CD1c-positive myeloid dendritic cell (primary cell): ENCODE measurements at regions not wholly inside any gene's neighbourhood (a gene's known extent, or its start where the extent isn't known, plus 50 kb on each side); places are given as distances from the start of the nearest gene placed in this dataset.

ENCODE experiments used
- DNase-seq: peaks from one replicate; pipeline ENCODE4 v3.0.0-alpha.2; 2016; ENCODE audit errors: extremely low spot score

- DNase-seq, result no peak
These were observed 866.0 kb upstream of the TMEM132C start for GRCh38 chr12:127401005-127401404.

GRCh38 chr12:127401536-127401935 lies 865.4 kb upstream of the TMEM132C start:
- no peak for DNase-seq

- no peak for DNase-seq
These were observed 855.6 kb upstream of the TMEM132C start for GRCh38 chr12:127411166-127411915.

GRCh38 chr12:127411981-127412380 lies 855.0 kb upstream of the TMEM132C start:
- DNase-seq, result no peak

GRCh38 chr12:127412866-127413265 lies 854.1 kb upstream of the TMEM132C start:
- DNase-seq, result no peak

GRCh38 chr12:127414186-127414585 lies 852.8 kb upstream of the TMEM132C start:
- DNase-seq, result no peak

GRCh38 chr12:127414636-127415035 lies 852.3 kb upstream of the TMEM132C start:
- DNase-seq, result no peak

- DNase-seq, result no peak
These were observed 850.2 kb upstream of the TMEM132C start for GRCh38 chr12:127416796-127417195.

GRCh38 chr12:127419111-127419510 lies 847.9 kb upstream of the TMEM132C start:
- no peak for DNase-seq

GRCh38 chr12:127421614-127422013 lies 845.4 kb upstream of the TMEM132C start:
- no peak for DNase-seq

GRCh38 chr12:127422935-127423566 lies 843.9 kb upstream of the TMEM132C start:
- no peak for DNase-seq

- no peak for DNase-seq
These were observed 841.5 kb upstream of the TMEM132C start for GRCh38 chr12:127425474-127425873.

- DNase-seq, result no peak
These were observed 838.5 kb upstream of the TMEM132C start for GRCh38 chr12:127428420-127428819.

- no peak for DNase-seq
These were observed 837.3 kb upstream of the TMEM132C start for GRCh38 chr12:127429551-127430285.

GRCh38 chr12:127430401-127430800 lies 836.6 kb upstream of the TMEM132C start:
- no peak for DNase-seq

GRCh38 chr12:127431177-127431576 lies 835.8 kb upstream of the TMEM132C start:
- DNase-seq, result no peak

- DNase-seq, result no peak
These were observed 835.4 kb upstream of the TMEM132C start for GRCh38 chr12:127431594-127431993.

- no peak for DNase-seq
These were observed 831.5 kb upstream of the TMEM132C start for GRCh38 chr12:127435439-127435838.

GRCh38 chr12:127438512-127439244 lies 828.3 kb upstream of the TMEM132C start:
- no peak for DNase-seq

- no peak for DNase-seq
These were observed 821.3 kb upstream of the TMEM132C start for GRCh38 chr12:127445581-127446139.

GRCh38 chr12:127448906-127449305 lies 818.1 kb upstream of the TMEM132C start:
- DNase-seq, result no peak

- no peak for DNase-seq
These were observed 816.1 kb upstream of the TMEM132C start for GRCh38 chr12:127450826-127451225.
